H9 (cell line): ENCODE measurements at regions not wholly inside any gene's neighbourhood (a gene's known extent, or its start where the extent isn't known, plus 50 kb on each side); places are given as distances from the start of the nearest gene placed in this dataset.

ENCODE experiments used
- DNase-seq: peaks from one replicate; pipeline ENCODE4 v3.0.0-alpha.2; 2017
- H2AFZ ChIP-seq: one replicate; pipeline ENCODE4 v1.6.1; 2013; ENCODE audit warnings: mild to moderate bottlenecking, low read length, control low read depth, moderate library complexity
- H2AK5ac ChIP-seq: 2 replicates; pipeline ENCODE4 v1.6.1; 2013; ENCODE audit warnings: low read length, control low read depth, mixed read lengths; ENCODE audit not compliant: insufficient read length
- H2BK120ac ChIP-seq: one replicate; pipeline ENCODE4 v1.6.1; 2013; ENCODE audit warnings: low read depth, mild to moderate bottlenecking, low read length, control low read depth, inconsistent platforms; ENCODE audit not compliant: poor library complexity, severe bottlenecking
- H2BK12ac ChIP-seq: 2 replicates; pipeline ENCODE4 v1.6.1; 2013; ENCODE audit warnings: low read length, control low read depth, mixed read lengths, low read depth; ENCODE audit not compliant: insufficient read length
- H2BK15ac ChIP-seq: 2 replicates; pipeline ENCODE4 v1.6.1; 2013; ENCODE audit warnings: low read depth, low read length, control low read depth
- H2BK20ac ChIP-seq: one replicate; pipeline ENCODE4 v1.6.1; 2013; ENCODE audit warnings: low read depth, mild to moderate bottlenecking, low read length, control low read depth, inconsistent platforms; ENCODE audit not compliant: poor library complexity, severe bottlenecking
- H2BK5ac ChIP-seq: 2 replicates; pipeline ENCODE4 v1.6.1; 2013; ENCODE audit warnings: low read length, control low read depth, mixed read lengths; ENCODE audit not compliant: insufficient read length
- H3K14ac ChIP-seq: 2 replicates; pipeline ENCODE4 v1.6.1; 2013; ENCODE audit warnings: low read length, control low read depth; ENCODE audit not compliant: insufficient read depth
- H3K18ac ChIP-seq: 2 replicates; pipeline ENCODE4 v1.6.1; 2013; ENCODE audit warnings: low read depth, mild to moderate bottlenecking, mixed read lengths, low read length, control low read depth; ENCODE audit not compliant: insufficient read length
- H3K23ac ChIP-seq: 2 replicates; pipeline ENCODE4 v1.6.1; 2013; ENCODE audit warnings: low read length, control low read depth, mixed read lengths, low read depth; ENCODE audit not compliant: insufficient read length
- H3K23me2 ChIP-seq: 2 replicates; pipeline ENCODE4 v1.6.1; 2013; ENCODE audit warnings: low read depth, mild to moderate bottlenecking, mixed read lengths, low read length, control low read depth; ENCODE audit not compliant: insufficient read length, poor library complexity, severe bottlenecking
- H3K27ac ChIP-seq: 2 replicates; pipeline ENCODE4 v1.5.1; 2013; ENCODE audit warnings: low read length, control low read depth, mixed read lengths, low read depth; ENCODE audit not compliant: insufficient read length
- H3K27me3 ChIP-seq: 2 replicates; pipeline ENCODE4 v1.6.1; 2013; ENCODE audit warnings: low read length, control low read depth, inconsistent platforms; ENCODE audit not compliant: insufficient read depth
- H3K4ac ChIP-seq: 2 replicates; pipeline ENCODE4 v1.6.1; 2013; ENCODE audit warnings: low read depth, mild to moderate bottlenecking, control low read depth, inconsistent platforms, low read length, moderate library complexity
- H3K4me1 ChIP-seq: 2 replicates; pipeline ENCODE4 v1.6.1; 2013; ENCODE audit warnings: low read length, control low read depth, inconsistent platforms; ENCODE audit not compliant: insufficient read depth
- H3K4me2 ChIP-seq: 2 replicates; pipeline ENCODE4 v1.6.1; 2013; ENCODE audit warnings: low read length, control low read depth, mixed read lengths; ENCODE audit not compliant: insufficient read length, insufficient read depth
- H3K56ac ChIP-seq: 2 replicates; pipeline ENCODE4 v1.6.1; 2013; ENCODE audit warnings: low read depth, mild to moderate bottlenecking, mixed read lengths, low read length, control low read depth; ENCODE audit not compliant: insufficient read length
- H3K79me1 ChIP-seq: 2 replicates; pipeline ENCODE4 v1.6.1; 2013; ENCODE audit warnings: low read depth, mild to moderate bottlenecking, moderate library complexity, low read length, control low read depth, inconsistent platforms; ENCODE audit not compliant: insufficient read depth, poor library complexity, severe bottlenecking
- H3K79me2 ChIP-seq: 2 replicates; pipeline ENCODE4 v1.6.1; 2013; ENCODE audit warnings: low read length, control low read depth, inconsistent platforms; ENCODE audit not compliant: insufficient read depth
- H3K9ac ChIP-seq: 2 replicates; pipeline ENCODE4 v1.6.1; 2013; ENCODE audit warnings: low read length, control low read depth, mixed read lengths; ENCODE audit not compliant: insufficient read length; ENCODE audit errors: extremely low read depth
- H3K9me3 ChIP-seq: one replicate; pipeline ENCODE4 v1.6.1; 2013; ENCODE audit warnings: low read depth, low read length, inconsistent platforms; ENCODE audit not compliant: control insufficient read depth
- H3T11ph ChIP-seq: one replicate; pipeline ENCODE4 v1.6.1; 2013; ENCODE audit warnings: mild to moderate bottlenecking, low read length, control low read depth, inconsistent platforms
- H4K20me1 ChIP-seq: one replicate; pipeline ENCODE4 v1.6.1; 2013; ENCODE audit not compliant: control insufficient read depth, insufficient read length, insufficient read depth
- H4K5ac ChIP-seq: 2 replicates; pipeline ENCODE4 v1.6.1; 2013; ENCODE audit warnings: low read depth, mild to moderate bottlenecking, mixed read lengths, low read length, control low read depth; ENCODE audit not compliant: insufficient read length
- H4K8ac ChIP-seq: replicated peaks from 2 replicates; pipeline ENCODE4 v1.6.1; 2013; ENCODE audit warnings: low read length, control low read depth, mixed read lengths, low read depth; ENCODE audit not compliant: insufficient read length
- H4K91ac ChIP-seq: 2 replicates; pipeline ENCODE4 v1.6.1; 2013; ENCODE audit warnings: low read depth, mild to moderate bottlenecking, moderate library complexity, mixed read lengths, low read length, control low read depth; ENCODE audit not compliant: insufficient read length
- H3K27ac Mint-ChIP-seq, 3 experiments: 2 replicates in 2 of 3; 3 replicates in 1 of 3; pipeline ENCODE4 v1.8.0; 2020 to 2021; ENCODE audit warnings: mixed read lengths in 3 of 3, mild to moderate bottlenecking in 1 of 3, moderate library complexity in 1 of 3
- H3K27me3 Mint-ChIP-seq: 2 replicates; pipeline ENCODE4 v1.8.0; 2021; ENCODE audit warnings: low read depth, mild to moderate bottlenecking, moderate library complexity, mixed read lengths
- H3K36me3 Mint-ChIP-seq, 3 experiments: 2 replicates in 2 of 3; 3 replicates in 1 of 3; pipeline ENCODE4 v1.8.0; 2020 to 2021; ENCODE audit warnings: low read depth in 3 of 3, mixed read lengths in 3 of 3; ENCODE audit not compliant: insufficient read depth in 1 of 3
- H3K4me1 Mint-ChIP-seq, 2 experiments: 2 replicates each; pipeline ENCODE4 v1.8.0; 2020; ENCODE audit warnings: mixed read lengths in 2 of 2
- H3K4me3 Mint-ChIP-seq, 2 experiments: 2 replicates in 1 of 2; 3 replicates in 1 of 2; pipeline ENCODE4 v1.8.0; 2020 to 2021; ENCODE audit warnings: mild to moderate bottlenecking in 2 of 2, mixed read lengths in 2 of 2, moderate library complexity in 1 of 2
- H3K9me3 Mint-ChIP-seq, 2 experiments: 2 replicates in 1 of 2; 3 replicates in 1 of 2; pipeline ENCODE4 v1.8.0; 2020; ENCODE audit warnings: mild to moderate bottlenecking in 2 of 2, mixed read lengths in 2 of 2, moderate library complexity in 1 of 2
- WGBS: extraction: QIAGEN DNeasy Blood & Tissue Kit; methylation state at CpG from one replicate; pipeline ENCODE4 v1.1.7; 2013; ENCODE audit warnings: missing lambda C conversion rate, low lambda C conversion rate, mixed read lengths; ENCODE audit not compliant: insufficient read length; ENCODE audit errors: extremely low coverage; 5-methylcytosine and 5-hydroxymethylcytosine counted together
- TF ChIP-seq, protein P1 (sequence below): fragments of 200-600 bp; sonication (generic); conservative IDR thresholded peaks from 3 replicates; pipeline ENCODE4 v1.8.0; 2021; ENCODE audit warnings: antibody characterized with exemption, mild to moderate bottlenecking

DNA sequence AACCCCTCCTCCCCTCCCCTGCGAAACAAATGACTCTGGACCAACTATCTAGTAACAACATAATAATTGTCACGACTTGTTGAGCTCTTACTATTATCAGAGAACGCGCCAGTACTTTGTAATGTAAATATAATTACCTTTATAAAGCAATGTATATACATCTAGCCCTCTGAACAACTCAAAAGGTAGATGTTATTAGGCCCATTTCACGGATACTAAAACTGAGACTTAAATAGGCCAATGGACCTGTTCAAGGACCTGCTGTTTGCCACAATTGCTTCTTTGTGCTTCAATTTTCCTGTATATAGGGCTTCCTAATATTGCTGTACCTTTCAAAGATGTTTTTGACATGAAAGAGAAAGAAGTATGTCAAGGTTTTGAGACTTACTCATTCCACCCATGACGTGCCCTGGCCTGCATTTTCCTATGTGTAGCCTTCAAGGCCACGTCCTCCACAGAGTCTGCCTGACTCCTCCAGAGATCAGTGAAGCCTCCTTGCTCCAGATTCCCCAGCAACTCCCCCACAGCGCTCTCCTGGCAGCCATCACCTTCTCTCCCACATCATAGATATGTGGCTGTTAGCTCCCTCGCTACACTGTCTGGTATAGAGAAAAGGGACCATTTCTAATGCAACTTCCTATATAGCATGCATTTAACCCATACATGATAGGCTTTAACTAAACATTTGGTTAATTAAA is 156.6 kb downstream of the SKIDA1 start:
- Mint-ChIP-seq H3K4me1 (peaks cover 21 to 24% of the 10 kb centered on the region in 2 experiments), H3K27me3 (no peaks in the 10 kb centered on the region), H3K27ac (peak overlapping the region; percentile 30 to 72 (median 31); a peak in 4 of 7 replicates), H3K4me3 (no peak overlapping the region), H3K9me3 (no peaks in the 10 kb centered on the region), H3K36me3 (no peaks in the 10 kb centered on the region; a peak in 1 of 7 replicates)
- H3K4ac ChIP-seq = no peak overlapping the region
- no peaks in the 10 kb centered on the region for H3K27me3 ChIP-seq
- no peak overlapping the region for H2AFZ ChIP-seq
- H3K14ac ChIP-seq = no peak overlapping the region
- no peak overlapping the region for H3K27ac ChIP-seq
- H3K56ac ChIP-seq = no peak overlapping the region
- no peaks in the 10 kb centered on the region for H3K9me3 ChIP-seq
- H2BK120ac ChIP-seq = no peak overlapping the region
- no peak overlapping the region for H4K91ac ChIP-seq
- H2BK5ac ChIP-seq = no peak overlapping the region
- H2BK20ac ChIP-seq = no peak overlapping the region
- H4K5ac ChIP-seq = no peak overlapping the region
- H3K9ac ChIP-seq = no peak overlapping the region
- no peaks in the 10 kb centered on the region; the same call in 1 of the 2 replicates for H3K4me1 ChIP-seq
- no peaks in the 10 kb centered on the region for H3K79me1 ChIP-seq
- no peaks in the 10 kb centered on the region for H4K20me1 ChIP-seq
- H3K4me2 ChIP-seq = no peak overlapping the region
- H2BK12ac ChIP-seq = no peak overlapping the region
- H2AK5ac ChIP-seq = no peak overlapping the region
- H3K18ac ChIP-seq = no peak overlapping the region
- H4K8ac ChIP-seq = no peak overlapping the region
- no peaks in the 10 kb centered on the region for H3K79me2 ChIP-seq
- H3T11ph ChIP-seq = no peak overlapping the region
- no peak overlapping the region for H2BK15ac ChIP-seq
- TF ChIP-seq, protein P1, sequence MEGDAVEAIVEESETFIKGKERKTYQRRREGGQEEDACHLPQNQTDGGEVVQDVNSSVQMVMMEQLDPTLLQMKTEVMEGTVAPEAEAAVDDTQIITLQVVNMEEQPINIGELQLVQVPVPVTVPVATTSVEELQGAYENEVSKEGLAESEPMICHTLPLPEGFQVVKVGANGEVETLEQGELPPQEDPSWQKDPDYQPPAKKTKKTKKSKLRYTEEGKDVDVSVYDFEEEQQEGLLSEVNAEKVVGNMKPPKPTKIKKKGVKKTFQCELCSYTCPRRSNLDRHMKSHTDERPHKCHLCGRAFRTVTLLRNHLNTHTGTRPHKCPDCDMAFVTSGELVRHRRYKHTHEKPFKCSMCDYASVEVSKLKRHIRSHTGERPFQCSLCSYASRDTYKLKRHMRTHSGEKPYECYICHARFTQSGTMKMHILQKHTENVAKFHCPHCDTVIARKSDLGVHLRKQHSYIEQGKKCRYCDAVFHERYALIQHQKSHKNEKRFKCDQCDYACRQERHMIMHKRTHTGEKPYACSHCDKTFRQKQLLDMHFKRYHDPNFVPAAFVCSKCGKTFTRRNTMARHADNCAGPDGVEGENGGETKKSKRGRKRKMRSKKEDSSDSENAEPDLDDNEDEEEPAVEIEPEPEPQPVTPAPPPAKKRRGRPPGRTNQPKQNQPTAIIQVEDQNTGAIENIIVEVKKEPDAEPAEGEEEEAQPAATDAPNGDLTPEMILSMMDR = no peak
- no peaks in the 10 kb centered on the region for H3K23me2 ChIP-seq
- DNase-seq = no peak
- no CpG with 5 or more reads among the region's 9 CpGs for WGBS
- no peak overlapping the region for H3K23ac ChIP-seq
